Endothelial cell of umbilical vein (primary cell): ENCODE measurements at regions not wholly inside any gene's neighbourhood (a gene's known extent, or its start where the extent isn't known, plus 50 kb on each side); places are given as distances from the start of the nearest gene placed in this dataset.

Experiments
- BruUV-seq: library from RNA; stranded (reverse); fragments of 400-500 nt; replicated peaks from 2 replicates; lab custom pipeline; 2021; lab: Mats Ljungman, UMichigan
- CTCF ChIA-PET: fragments of 300-600, 350-600 bp; sonication (Branson Sonifier 250); formaldehyde crosslinking; loops from one replicate; lab custom pipeline; 2021; ENCODE audit warnings: antibody characterized with exemption, inconsistent platforms; lab: Charles Lee
- POLR2A ChIA-PET: fragments of 300-600, 350-600 bp; sonication (Branson Sonifier 250); formaldehyde crosslinking; loops from one replicate; lab custom pipeline; 2021; ENCODE audit warnings: antibody characterized with exemption, inconsistent platforms; lab: Charles Lee
- DNase-seq: peaks from one replicate; pipeline ENCODE4 v3.0.0-alpha.2; 2011; ENCODE audit warnings: low read depth, low spot score
- FAIRE-seq: peaks from 2 replicates; lab custom pipeline; 2011; peaks lifted over from hg19 to GRCh38; lab: Jason Lieb, UNC
- H2AFZ ChIP-seq: 2 replicates; pipeline ENCODE4 v1.6.0; 2012; ENCODE audit warnings: low read depth, low read length, control low read depth, inconsistent platforms
- H3K27ac ChIP-seq: 2 replicates; pipeline ENCODE4 v1.5.1; 2011; ENCODE audit warnings: low read depth, mild to moderate bottlenecking, control low read depth, low read length, moderate library complexity; ENCODE audit not compliant: insufficient read depth
- H3K27me3 ChIP-seq, 2 experiments: 2 replicates each; pipeline versions ENCODE4 v1.6.0 to v1.6.1; 2011; ENCODE audit warnings: low read length in 2 of 2, mixed read lengths in 1 of 2; ENCODE audit not compliant: control insufficient read depth in 2 of 2, insufficient read depth in 2 of 2
- H3K36me3 ChIP-seq, 2 experiments: 2 replicates in 1 of 2; 3 replicates in 1 of 2; pipeline ENCODE4 v1.5.1; 2011; ENCODE audit warnings: low read length in 2 of 2, mild to moderate bottlenecking in 1 of 2, moderate library complexity in 1 of 2; ENCODE audit not compliant: control insufficient read depth in 2 of 2, insufficient read depth in 2 of 2; ENCODE audit errors: extremely low read depth in 1 of 2
- H3K4me1 ChIP-seq: 3 replicates; pipeline ENCODE4 v1.5.1; 2011; ENCODE audit warnings: mild to moderate bottlenecking, low read length; ENCODE audit not compliant: control insufficient read depth, insufficient read depth; ENCODE audit errors: extremely low read depth
- H3K4me2 ChIP-seq: 2 replicates; pipeline ENCODE4 v1.6.1; 2011; ENCODE audit warnings: low read length, control low read depth, mixed read lengths; ENCODE audit not compliant: insufficient read depth
- H3K4me3 ChIP-seq, 3 experiments: fragments of 200-600 bp in 1 of 3; sonication (generic), shearing (Covaris generic) in 1 of 3; replicated peaks in 1 of 3; 2 replicates each; pipeline ENCODE4 v1.5.1; 2011 to 2016; ENCODE audit warnings: control low read depth in 3 of 3, low read length in 3 of 3, mild to moderate bottlenecking in 2 of 3, inconsistent platforms in 1 of 3, low read depth in 1 of 3, moderate library complexity in 1 of 3; ENCODE audit not compliant: insufficient read depth in 1 of 3
- H3K79me2 ChIP-seq: 2 replicates; pipeline ENCODE4 v1.6.0; 2012; ENCODE audit warnings: low read length, inconsistent platforms; ENCODE audit not compliant: control insufficient read depth, insufficient read depth
- H3K9ac ChIP-seq: replicated peaks from 2 replicates; pipeline ENCODE3; 2011; ENCODE audit warnings: low read length, control low read depth; ENCODE audit not compliant: insufficient read depth; ENCODE audit errors: extremely low read depth
- H3K9me1 ChIP-seq: replicated peaks from 3 replicates; pipeline ENCODE4 v1.6.0; 2011; ENCODE audit warnings: mild to moderate bottlenecking, low read length; ENCODE audit not compliant: control insufficient read depth, insufficient read depth; ENCODE audit errors: extremely low read depth
- H3K9me3 ChIP-seq: replicated peaks from 2 replicates; pipeline ENCODE4 v1.5.1; 2012; ENCODE audit warnings: low read length, inconsistent platforms; ENCODE audit not compliant: control insufficient read depth, insufficient read depth
- H4K20me1 ChIP-seq: replicated peaks from 2 replicates; pipeline ENCODE3; 2011; ENCODE audit warnings: mild to moderate bottlenecking, low read length; ENCODE audit not compliant: control insufficient read depth, insufficient read depth; ENCODE audit errors: extremely low read depth
- EZH2 ChIP-seq: IDR thresholded peaks from 2 replicates; pipeline ENCODE4 v1.6.1; 2012; ENCODE audit warnings: borderline replicate concordance, low read depth, mild to moderate bottlenecking, moderate library complexity, low read length, inconsistent platforms; ENCODE audit not compliant: severe bottlenecking
- FOS ChIP-seq: IDR thresholded peaks from 2 replicates; pipeline ENCODE4 v1.6.1; 2011; ENCODE audit warnings: mild to moderate bottlenecking, low read length, moderate library complexity, borderline replicate concordance; ENCODE audit not compliant: insufficient read depth
- GATA2 ChIP-seq: IDR thresholded peaks from 2 replicates; pipeline ENCODE4 v1.7.0; 2011; ENCODE audit warnings: low read depth, mild to moderate bottlenecking, moderate library complexity, mixed read lengths, low read length; ENCODE audit not compliant: insufficient read length, insufficient read depth
- JUN ChIP-seq: IDR thresholded peaks from 2 replicates; pipeline ENCODE4 v1.6.1; 2011; ENCODE audit warnings: borderline replicate concordance, low read depth; ENCODE audit not compliant: insufficient read length, insufficient read depth
- MYC ChIP-seq: IDR thresholded peaks from one replicate; pipeline ENCODE4 v1.6.1; 2011; ENCODE audit warnings: mild to moderate bottlenecking, low read depth, low read length
- POLR2A ChIP-seq: IDR thresholded peaks from 2 replicates; pipeline ENCODE4 v1.6.1; 2012; ENCODE audit warnings: low read depth, mild to moderate bottlenecking, control low read depth, low read length
- POLR2AphosphoS5 ChIP-seq: IDR thresholded peaks from 2 replicates; pipeline ENCODE4 v1.6.1; 2012; ENCODE audit warnings: low read depth, mild to moderate bottlenecking, control low read depth, low read length, moderate library complexity; ENCODE audit not compliant: insufficient read depth
- dilution Hi-C: fragments of 300-500 bp; cut with MboI; formaldehyde crosslinking; loops from one replicate; pipeline ENCODE4 v1.15.0; 2019; ENCODE audit warnings: low sequenced_read_pairs; ENCODE audit not compliant: extremely low pct_ligation_motif_present
- intact Hi-C: fragments of 100-400 bp; cut with micrococcal nuclease; formaldehyde crosslinking; loops from one replicate; pipeline ENCODE4 v1.10.0; 2022
- TF ChIP-seq, protein P1 (sequence below), 2 donors: IDR thresholded peaks; 1 replicate in 1 of 2; 2 replicates in 1 of 2; pipeline ENCODE4 v1.5.1; 2011; ENCODE audit warnings: low read length in 2 of 2, mild to moderate bottlenecking in 2 of 2, moderate library complexity in 2 of 2, control low read depth in 1 of 2, inconsistent platforms in 1 of 2, low read depth in 1 of 2; ENCODE audit not compliant: insufficient read depth in 1 of 2; ENCODE audit errors: extremely low read depth in 1 of 2
- TF ChIP-seq, protein P2 (sequence below): IDR thresholded peaks from 2 replicates; pipeline ENCODE4 v1.6.1; 2011; ENCODE audit not compliant: insufficient read depth, insufficient read length

DNA sequence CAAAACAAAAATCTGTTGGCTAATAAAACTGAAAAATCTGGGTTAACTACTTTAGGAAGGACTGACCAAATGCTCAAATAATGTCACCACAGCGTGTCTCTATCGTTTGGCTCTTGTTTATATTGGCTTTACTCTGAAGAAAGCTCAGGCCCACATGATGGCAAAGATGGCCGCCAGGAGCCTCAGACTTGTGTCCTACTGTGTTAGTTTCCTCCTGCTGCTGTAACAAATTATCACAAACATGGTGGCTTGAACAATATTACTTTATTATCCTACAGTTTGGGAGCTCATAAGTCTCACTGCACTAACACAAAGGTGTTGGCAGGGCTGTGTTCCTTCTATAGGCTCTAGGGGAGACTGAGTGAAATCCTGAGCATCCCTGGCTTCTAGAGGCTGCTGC lies 303.0 kb downstream of the DAD1 start:
- intact Hi-C loops, result no loop called here
- POLR2A ChIA-PET, result no interaction called here
- dilution Hi-C loops, result no loop called here
- H3K27me3 ChIP-seq, result peaks cover 0 to 1% of the 10 kb centered on the region in 2 experiments
- no peaks in the 10 kb centered on the region for H3K36me3 ChIP-seq
- H3K4me3 ChIP-seq, result no peak overlapping the region
- H3K9ac ChIP-seq, result no peak overlapping the region
- no peak overlapping the region for H3K27ac ChIP-seq
- H3K4me1 ChIP-seq, result peaks cover 3% of the 10 kb centered on the region
- DNase-seq (no peak), FAIRE-seq (no peak)
- no peak overlapping the region for H3K4me2 ChIP-seq
- CTCF ChIA-PET, result interaction anchor here (1.0 to 4.2 kb wide), 3 partner anchors 8 to 89 kb away, joined by 3 to 16 read pairs (median 6); no protein-coding TSS in a partner anchor
- TF ChIP-seq, protein P1, sequence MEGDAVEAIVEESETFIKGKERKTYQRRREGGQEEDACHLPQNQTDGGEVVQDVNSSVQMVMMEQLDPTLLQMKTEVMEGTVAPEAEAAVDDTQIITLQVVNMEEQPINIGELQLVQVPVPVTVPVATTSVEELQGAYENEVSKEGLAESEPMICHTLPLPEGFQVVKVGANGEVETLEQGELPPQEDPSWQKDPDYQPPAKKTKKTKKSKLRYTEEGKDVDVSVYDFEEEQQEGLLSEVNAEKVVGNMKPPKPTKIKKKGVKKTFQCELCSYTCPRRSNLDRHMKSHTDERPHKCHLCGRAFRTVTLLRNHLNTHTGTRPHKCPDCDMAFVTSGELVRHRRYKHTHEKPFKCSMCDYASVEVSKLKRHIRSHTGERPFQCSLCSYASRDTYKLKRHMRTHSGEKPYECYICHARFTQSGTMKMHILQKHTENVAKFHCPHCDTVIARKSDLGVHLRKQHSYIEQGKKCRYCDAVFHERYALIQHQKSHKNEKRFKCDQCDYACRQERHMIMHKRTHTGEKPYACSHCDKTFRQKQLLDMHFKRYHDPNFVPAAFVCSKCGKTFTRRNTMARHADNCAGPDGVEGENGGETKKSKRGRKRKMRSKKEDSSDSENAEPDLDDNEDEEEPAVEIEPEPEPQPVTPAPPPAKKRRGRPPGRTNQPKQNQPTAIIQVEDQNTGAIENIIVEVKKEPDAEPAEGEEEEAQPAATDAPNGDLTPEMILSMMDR (IDR thresholded peaks at IDR 0.05; ENCODE audit: extremely low read depth in 1 of 2, insufficient read depth in 1 of 2, low read depth in 1 of 2, low read length in 2 of 2), result no peak
- TF ChIP-seq JUN, result no peak
- TF ChIP-seq MYC, result no peak
- TF ChIP-seq EZH2, result no peak
- no peak for TF ChIP-seq POLR2AphosphoS5
- TF ChIP-seq GATA2, result no peak
- TF ChIP-seq, protein P2, sequence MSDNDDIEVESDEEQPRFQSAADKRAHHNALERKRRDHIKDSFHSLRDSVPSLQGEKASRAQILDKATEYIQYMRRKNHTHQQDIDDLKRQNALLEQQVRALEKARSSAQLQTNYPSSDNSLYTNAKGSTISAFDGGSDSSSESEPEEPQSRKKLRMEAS, result no peak
- no peak for TF ChIP-seq FOS
- TF ChIP-seq POLR2A, result no peak
- H3K9me1 ChIP-seq, result no peaks in the 10 kb centered on the region
- H3K79me2 ChIP-seq, result no peaks in the 10 kb centered on the region
- no peaks in the 10 kb centered on the region for H4K20me1 ChIP-seq
- H3K9me3 ChIP-seq, result no peaks in the 10 kb centered on the region
- BruUV-seq, result no TSS peak
- H2AFZ ChIP-seq, result no peak overlapping the region
